GM23338 (cell line): ENCODE measurements at regions not wholly inside any gene's neighbourhood (a gene's known extent, or its start where the extent isn't known, plus 50 kb on each side); places are given as distances from the start of the nearest gene placed in this dataset.
"Not testable (repeated sequence)": the region's sequence is repeated elsewhere in the genome, so short reads cannot be mapped to it uniquely, and the experiment has no call there.

Source experiments
- ATAC-seq: fragments of 200-7000 bp; cut with Tn5 transposase; 3 replicates; pipeline ENCODE4 v1.9.1; 2020
- DNase-seq: peaks from one replicate; pipeline ENCODE4 v3.0.0-alpha.2; 2015; ENCODE audit warnings: low spot score
- H2AFZ ChIP-seq: fragments of 200-600 bp; sonication (generic); 2 replicates; pipeline ENCODE4 v1.8.0; 2016; ENCODE audit warnings: antibody characterized with exemption, mild to moderate bottlenecking, moderate library complexity
- H3F3A ChIP-seq: fragments of 200-600 bp; sonication (generic); replicated peaks from 2 replicates; pipeline ENCODE4 v1.8.0; 2017; ENCODE audit warnings: antibody characterized with exemption, mixed run types, low read depth
- H3K27ac ChIP-seq: fragments of 200-600 bp; sonication (generic); 2 replicates; pipeline ENCODE4 v1.6.1; 2016; ENCODE audit warnings: low read depth
- H3K27me3 ChIP-seq: fragments of 200-600 bp; sonication (generic); 2 replicates; pipeline ENCODE4 v1.8.0; 2016; ENCODE audit warnings: mild to moderate bottlenecking, mixed run types, moderate library complexity; ENCODE audit not compliant: insufficient read depth
- H3K36me3 ChIP-seq: fragments of 200-600 bp; sonication (generic); 2 replicates; pipeline ENCODE4 v1.8.0; 2016; ENCODE audit warnings: mild to moderate bottlenecking; ENCODE audit not compliant: insufficient read depth
- H3K4me1 ChIP-seq: fragments of 200-600 bp; sonication (generic); 2 replicates; pipeline ENCODE4 v1.8.0; 2016; ENCODE audit warnings: mild to moderate bottlenecking, moderate library complexity; ENCODE audit not compliant: insufficient read depth
- H3K4me2 ChIP-seq: fragments of 200-600 bp; sonication (generic); 2 replicates; pipeline ENCODE4 v1.7.1; 2017; ENCODE audit warnings: mixed run types
- H3K4me3 ChIP-seq: fragments of 200-600 bp; sonication (generic); 2 replicates; pipeline ENCODE4 v1.6.1; 2016; ENCODE audit warnings: mixed run types
- H3K79me2 ChIP-seq: fragments of 200-600 bp; sonication (generic); replicated peaks from 2 replicates; pipeline ENCODE4 v1.8.0; 2017; ENCODE audit warnings: mild to moderate bottlenecking; ENCODE audit not compliant: insufficient read depth
- H3K9me2 ChIP-seq: fragments of 200-600 bp; sonication (generic); 2 replicates; pipeline ENCODE4 v1.8.0; 2017; ENCODE audit not compliant: insufficient read depth
- H4K20me1 ChIP-seq: fragments of 200-600 bp; sonication (generic); replicated peaks from 2 replicates; pipeline ENCODE4 v1.8.0; 2017; ENCODE audit warnings: mild to moderate bottlenecking; ENCODE audit not compliant: insufficient read depth
- H3K27ac Mint-ChIP-seq: 2 replicates; pipeline ENCODE4 v1.8.0; 2020; ENCODE audit warnings: inconsistent platforms, mild to moderate bottlenecking, moderate library complexity, mixed read lengths
- H3K27me3 Mint-ChIP-seq: 3 replicates; pipeline ENCODE4 v1.8.0; 2022; ENCODE audit warnings: low read depth, mild to moderate bottlenecking, moderate library complexity, mixed read lengths, inconsistent platforms; ENCODE audit not compliant: insufficient read depth, poor library complexity
- H3K36me3 Mint-ChIP-seq: 3 replicates; pipeline ENCODE4 v1.8.0; 2021; ENCODE audit warnings: low read depth, mild to moderate bottlenecking, inconsistent platforms, moderate library complexity, mixed read lengths
- H3K4me1 Mint-ChIP-seq: 3 replicates; pipeline ENCODE4 v1.8.0; 2020; ENCODE audit warnings: mild to moderate bottlenecking, inconsistent platforms, mixed read lengths
- H3K4me3 Mint-ChIP-seq: 3 replicates; pipeline ENCODE4 v1.8.0; 2021; ENCODE audit warnings: moderate library complexity, mild to moderate bottlenecking, inconsistent platforms, mixed read lengths
- H3K9me3 Mint-ChIP-seq: 3 replicates; pipeline ENCODE4 v1.8.0; 2020; ENCODE audit warnings: moderate library complexity, mild to moderate bottlenecking, inconsistent platforms, mixed read lengths

DNA sequence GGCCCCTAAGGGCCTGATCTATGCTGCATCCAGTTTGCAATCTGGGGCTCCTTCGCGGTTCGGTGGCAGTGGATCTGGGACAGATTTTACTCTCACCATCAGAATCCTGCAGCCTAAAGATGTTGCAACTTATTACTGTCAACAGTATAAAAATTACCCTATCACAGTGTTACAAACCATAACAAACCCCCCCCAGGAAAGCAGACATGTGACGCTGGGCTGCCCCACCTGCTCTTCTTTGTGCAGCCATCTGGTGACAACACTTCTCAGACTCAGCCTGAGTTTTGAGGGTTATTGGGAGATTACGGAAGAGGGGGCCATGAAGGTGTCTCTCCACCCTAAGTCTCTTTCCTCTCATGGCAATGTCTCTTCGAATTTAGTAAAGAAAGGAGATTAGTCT lies 1204.2 kb downstream of the RPIA start:
- not testable (repeated sequence) for H3K27me3 Mint-ChIP-seq, H4K20me1 ChIP-seq, H3F3A ChIP-seq, DNase-seq, H3K79me2 ChIP-seq, H3K9me2 ChIP-seq, H3K36me3 Mint-ChIP-seq, ATAC-seq, H3K9me3 Mint-ChIP-seq, H3K27ac ChIP-seq, H3K4me1 ChIP-seq, H3K27me3 ChIP-seq, H3K27ac Mint-ChIP-seq, H3K36me3 ChIP-seq, H3K4me1 Mint-ChIP-seq, H3K4me3 ChIP-seq, H3K4me2 ChIP-seq, H3K4me3 Mint-ChIP-seq, H2AFZ ChIP-seq

- peaks cover 14% of the 10 kb centered on the region for H3K9me3 Mint-ChIP-seq
- not testable (repeated sequence) for H3K4me1 Mint-ChIP-seq
Observed at GRCh38 chr2:89927018-89927417, 1235.5 kb downstream of the RPIA start.

GRCh38 chr2:89935436-89935835 lies 1244.0 kb downstream of the RPIA start:
- not testable (repeated sequence) for H3K27me3 ChIP-seq, H3K4me3 ChIP-seq, DNase-seq, H3K79me2 ChIP-seq, H4K20me1 ChIP-seq, H3K4me2 ChIP-seq, H3K36me3 ChIP-seq, H2AFZ ChIP-seq, H3K27ac Mint-ChIP-seq, H3K36me3 Mint-ChIP-seq, ATAC-seq, H3K27me3 Mint-ChIP-seq, H3K4me1 ChIP-seq, H3K4me3 Mint-ChIP-seq, H3K4me1 Mint-ChIP-seq, H3K27ac ChIP-seq, H3K9me2 ChIP-seq, H3F3A ChIP-seq
- H3K9me3 Mint-ChIP-seq: peaks cover 45% of the 10 kb centered on the region

More at GRCh38 chr2:89927018-89927417, 1235.5 kb downstream of the RPIA start:
- not testable (repeated sequence) for H3K4me2 ChIP-seq, H3K36me3 ChIP-seq, H3K36me3 Mint-ChIP-seq, H3K27ac ChIP-seq, H3K9me2 ChIP-seq, H3F3A ChIP-seq, H3K79me2 ChIP-seq, H3K27me3 ChIP-seq, H3K27ac Mint-ChIP-seq, H4K20me1 ChIP-seq, DNase-seq, ATAC-seq, H3K4me3 ChIP-seq, H3K4me1 ChIP-seq, H2AFZ ChIP-seq, H3K27me3 Mint-ChIP-seq, H3K4me3 Mint-ChIP-seq

DNA sequence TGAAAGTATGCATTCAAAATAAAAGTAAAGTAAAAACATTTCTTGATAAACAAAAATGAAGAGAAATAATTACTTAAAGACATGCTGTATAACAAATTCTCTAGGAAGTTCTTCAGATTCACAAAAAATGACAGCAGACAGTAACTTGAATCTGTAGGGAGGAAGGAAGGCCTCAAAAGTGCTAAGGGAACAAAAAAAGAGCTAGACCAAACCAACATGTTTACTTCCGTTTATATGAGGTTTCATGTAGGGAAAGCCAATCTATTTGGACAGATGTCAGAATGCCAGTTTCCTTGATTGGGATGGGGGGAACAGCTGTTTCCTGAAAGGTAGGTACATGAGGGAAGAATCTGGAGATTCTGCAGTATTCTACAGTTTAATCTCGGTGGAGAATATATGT lies 1244.5 kb downstream of the RPIA start:
- H3K79me2 ChIP-seq, H3K27me3 ChIP-seq, H3K36me3 Mint-ChIP-seq, H3K4me2 ChIP-seq, H2AFZ ChIP-seq, DNase-seq, H4K20me1 ChIP-seq, H3K4me1 Mint-ChIP-seq, H3K4me3 Mint-ChIP-seq, H3K27ac ChIP-seq, H3K4me3 ChIP-seq, ATAC-seq, H3K27me3 Mint-ChIP-seq, H3K27ac Mint-ChIP-seq, H3K36me3 ChIP-seq, H3K9me2 ChIP-seq, H3K4me1 ChIP-seq, H3F3A ChIP-seq: not testable (repeated sequence)
- peaks cover 48% of the 10 kb centered on the region for H3K9me3 Mint-ChIP-seq

GRCh38 chr2:89936559-89936958 lies 1245.1 kb downstream of the RPIA start:
- H3K27ac Mint-ChIP-seq, H3K4me1 Mint-ChIP-seq, DNase-seq, H3K27me3 Mint-ChIP-seq, ATAC-seq, H3K36me3 Mint-ChIP-seq, H3K9me2 ChIP-seq, H3K27me3 ChIP-seq, H3K4me1 ChIP-seq, H3K27ac ChIP-seq, H3F3A ChIP-seq, H3K4me3 Mint-ChIP-seq, H3K4me2 ChIP-seq, H4K20me1 ChIP-seq, H2AFZ ChIP-seq, H3K4me3 ChIP-seq, H3K36me3 ChIP-seq, H3K79me2 ChIP-seq: not testable (repeated sequence)
- peaks cover 48% of the 10 kb centered on the region for H3K9me3 Mint-ChIP-seq
